Right renal pelvis (tissue), 4 donors: ENCODE measurements at regions not wholly inside any gene's neighbourhood (a gene's known extent, or its start where the extent isn't known, plus 50 kb on each side); places are given as distances from the start of the nearest gene placed in this dataset.
"Not testable (repeated sequence)": the region's sequence is repeated elsewhere in the genome, so short reads cannot be mapped to it uniquely, and the experiment has no call there.

Experiments used
- DNase-seq, 4 donors: peaks; one replicate each; pipeline ENCODE4 v3.0.0-alpha.2; 2013; ENCODE audit warnings: low read depth in 4 of 4, low spot score in 3 of 4, missing footprints in 1 of 4

- DNase-seq: no peak
These were observed 737.8 kb downstream of the FAM181B start for GRCh38 chr11:81995889-81996288.

GRCh38 chr11:81993755-81994154, 739.9 kb downstream of the FAM181B start:
- DNase-seq: no peak

GRCh38 chr11:81990659-81991443, 742.8 kb downstream of the FAM181B start:
- DNase-seq: no peak

- DNase-seq: no peak
These were observed 744.6 kb downstream of the FAM181B start for GRCh38 chr11:81989093-81989492.

GRCh38 chr11:81987829-81988472, 745.7 kb downstream of the FAM181B start:
- peak in 1 of 4 donors; percentile 8 for DNase-seq

GRCh38 chr11:81986556-81987161, 747.0 kb downstream of the FAM181B start:
- no peak for DNase-seq

GRCh38 chr11:81979448-81979847, 754.2 kb downstream of the FAM181B start:
- DNase-seq: no peak

- DNase-seq: no peak
These were observed 758.3 kb downstream of the FAM181B start for GRCh38 chr11:81975261-81975900.

- no peak for DNase-seq
These were observed 762.8 kb downstream of the FAM181B start for GRCh38 chr11:81970886-81971285.

GRCh38 chr11:81967242-81967641, 766.4 kb downstream of the FAM181B start:
- DNase-seq: no peak

GRCh38 chr11:81966340-81966739, 767.3 kb downstream of the FAM181B start:
- DNase-seq: no peak

GRCh38 chr11:81963018-81963417, 770.6 kb downstream of the FAM181B start:
- no peak for DNase-seq

GRCh38 chr11:81960443-81960842, 773.2 kb downstream of the FAM181B start:
- peak in 1 of 4 donors; percentile 22 for DNase-seq

- DNase-seq: no peak
These were observed 774.3 kb downstream of the FAM181B start for GRCh38 chr11:81959341-81959740.

GRCh38 chr11:81954301-81954700, 779.4 kb downstream of the FAM181B start:
- not testable (repeated sequence) for DNase-seq

GRCh38 chr11:81946831-81947230, 786.8 kb downstream of the FAM181B start:
- no peak for DNase-seq

GRCh38 chr11:81942646-81943045, 791.0 kb downstream of the FAM181B start:
- no peak for DNase-seq

GRCh38 chr11:81941998-81942397, 791.7 kb downstream of the FAM181B start:
- no peak for DNase-seq

- DNase-seq: no peak
These were observed 801.4 kb downstream of the FAM181B start for GRCh38 chr11:81932303-81932702.

GRCh38 chr11:81920205-81920604, 813.5 kb downstream of the FAM181B start:
- no peak for DNase-seq

- no peak for DNase-seq
These were observed 817.2 kb downstream of the FAM181B start for GRCh38 chr11:81916451-81916850.
